ENCODE measurements at regions not wholly inside any gene's neighbourhood (a gene's known extent, or its start where the extent isn't known, plus 50 kb on each side); places are given as distances from the start of the nearest gene placed in this dataset.
A peak's percentile ranks its signal among the peaks of the same experiment; 100 is the strongest.

DNA sequence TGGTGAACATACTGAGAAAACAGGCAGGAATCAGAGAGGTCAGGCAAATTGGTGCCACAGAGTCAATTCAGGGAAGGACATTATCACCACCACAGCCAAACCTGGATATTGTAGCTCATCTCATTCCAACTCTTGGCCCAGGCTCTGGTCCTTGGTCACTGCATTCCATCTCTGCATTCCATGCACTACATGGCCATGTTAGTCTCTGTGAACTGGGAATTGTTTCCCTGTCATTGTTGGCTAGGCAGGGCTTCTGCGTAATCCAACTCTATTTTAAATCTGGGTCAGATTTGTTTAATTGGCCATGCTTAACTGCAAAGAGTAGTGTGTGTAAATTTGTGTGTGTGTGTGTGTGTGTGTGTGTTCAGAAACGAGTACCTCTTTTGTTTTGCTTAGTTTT, 837.6 kb upstream of the ADAMTS5 start:
- no peak overlapping the region for H3K9ac ChIP-seq (ENCODE audit: low read length)
- no peak overlapping the region for H2AFZ ChIP-seq (ENCODE audit: low read depth, low read length, severe bottlenecking)
- no peaks in the 10 kb centered on the region for H3K27me3 ChIP-seq (ENCODE audit: low read length)
- H3K4me2 ChIP-seq (ENCODE audit: low read depth, low read length, poor library complexity, severe bottlenecking), result no peak overlapping the region
- no peaks in the 10 kb centered on the region for H4K20me1 ChIP-seq (ENCODE audit: low read depth, low read length)
- H3K4me3 ChIP-seq (ENCODE audit: insufficient read depth, low read length, poor library complexity, severe bottlenecking), result no peak overlapping the region
- H3K36me3 ChIP-seq (ENCODE audit: low read length), result no peaks in the 10 kb centered on the region
- no peaks in the 10 kb centered on the region for H3F3A ChIP-seq (ENCODE audit: insufficient read depth)
- no peaks in the 10 kb centered on the region for H3K9me2 ChIP-seq (replicated peaks; ENCODE audit: insufficient read depth, low read length)
- no peak for TF ChIP-seq EZH2phosphoT487 (conservative IDR thresholded peaks at IDR 0.05; ENCODE audit: low read length)
- TF ChIP-seq, protein P1, sequence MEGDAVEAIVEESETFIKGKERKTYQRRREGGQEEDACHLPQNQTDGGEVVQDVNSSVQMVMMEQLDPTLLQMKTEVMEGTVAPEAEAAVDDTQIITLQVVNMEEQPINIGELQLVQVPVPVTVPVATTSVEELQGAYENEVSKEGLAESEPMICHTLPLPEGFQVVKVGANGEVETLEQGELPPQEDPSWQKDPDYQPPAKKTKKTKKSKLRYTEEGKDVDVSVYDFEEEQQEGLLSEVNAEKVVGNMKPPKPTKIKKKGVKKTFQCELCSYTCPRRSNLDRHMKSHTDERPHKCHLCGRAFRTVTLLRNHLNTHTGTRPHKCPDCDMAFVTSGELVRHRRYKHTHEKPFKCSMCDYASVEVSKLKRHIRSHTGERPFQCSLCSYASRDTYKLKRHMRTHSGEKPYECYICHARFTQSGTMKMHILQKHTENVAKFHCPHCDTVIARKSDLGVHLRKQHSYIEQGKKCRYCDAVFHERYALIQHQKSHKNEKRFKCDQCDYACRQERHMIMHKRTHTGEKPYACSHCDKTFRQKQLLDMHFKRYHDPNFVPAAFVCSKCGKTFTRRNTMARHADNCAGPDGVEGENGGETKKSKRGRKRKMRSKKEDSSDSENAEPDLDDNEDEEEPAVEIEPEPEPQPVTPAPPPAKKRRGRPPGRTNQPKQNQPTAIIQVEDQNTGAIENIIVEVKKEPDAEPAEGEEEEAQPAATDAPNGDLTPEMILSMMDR (IDR thresholded peaks at IDR 0.05; ENCODE audit: insufficient read depth, low read length, poor library complexity, severe bottlenecking), result no peak
- no peak overlapping the region for H3K27ac ChIP-seq (ENCODE audit: low read depth, low read length)
- H3K9me3 ChIP-seq (ENCODE audit: insufficient read depth, low read length), result no peaks in the 10 kb centered on the region
- no peaks in the 10 kb centered on the region for H3K79me2 ChIP-seq (ENCODE audit: insufficient read depth, low read length)

DNA sequence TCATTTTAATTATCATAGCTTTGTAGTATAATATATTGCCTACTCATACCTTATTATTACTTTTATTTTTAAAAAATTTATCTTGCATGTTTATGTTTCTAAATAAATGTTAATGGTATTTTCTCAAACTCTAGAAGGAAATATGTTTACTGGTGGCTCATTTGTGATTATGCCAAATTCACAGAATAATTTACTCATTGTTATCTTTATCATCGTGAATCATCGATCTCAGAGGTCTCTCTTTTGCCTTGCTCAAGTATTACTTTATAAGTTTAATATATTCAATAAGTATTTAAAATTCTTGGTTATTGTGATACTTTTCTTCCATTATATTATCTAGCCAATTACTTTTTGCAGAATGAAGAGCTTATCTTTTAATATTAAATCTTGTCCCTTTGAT, 836.7 kb upstream of the ADAMTS5 start:
- H2AFZ ChIP-seq (ENCODE audit: low read depth, low read length, severe bottlenecking), result no peak overlapping the region
- no peaks in the 10 kb centered on the region for H3F3A ChIP-seq (ENCODE audit: insufficient read depth)
- TF ChIP-seq, protein P1 (IDR thresholded peaks at IDR 0.05; ENCODE audit: insufficient read depth, low read length, poor library complexity, severe bottlenecking), result no peak
- no peak for TF ChIP-seq EZH2phosphoT487 (conservative IDR thresholded peaks at IDR 0.05; ENCODE audit: low read length)
- no peaks in the 10 kb centered on the region for H3K9me3 ChIP-seq (ENCODE audit: insufficient read depth, low read length)
- no peak overlapping the region for H3K4me3 ChIP-seq (ENCODE audit: insufficient read depth, low read length, poor library complexity, severe bottlenecking)
- H4K20me1 ChIP-seq (ENCODE audit: low read depth, low read length), result no peaks in the 10 kb centered on the region
- H3K79me2 ChIP-seq (ENCODE audit: insufficient read depth, low read length), result no peaks in the 10 kb centered on the region
- no peaks in the 10 kb centered on the region for H3K36me3 ChIP-seq (ENCODE audit: low read length)
- H3K27me3 ChIP-seq (ENCODE audit: low read length), result no peaks in the 10 kb centered on the region
- H3K4me2 ChIP-seq (ENCODE audit: low read depth, low read length, poor library complexity, severe bottlenecking), result no peak overlapping the region
- no peak overlapping the region for H3K27ac ChIP-seq (ENCODE audit: low read depth, low read length)
- H3K9me2 ChIP-seq (replicated peaks; ENCODE audit: insufficient read depth, low read length), result no peaks in the 10 kb centered on the region
- no peak overlapping the region for H3K9ac ChIP-seq (ENCODE audit: low read length)

DNA sequence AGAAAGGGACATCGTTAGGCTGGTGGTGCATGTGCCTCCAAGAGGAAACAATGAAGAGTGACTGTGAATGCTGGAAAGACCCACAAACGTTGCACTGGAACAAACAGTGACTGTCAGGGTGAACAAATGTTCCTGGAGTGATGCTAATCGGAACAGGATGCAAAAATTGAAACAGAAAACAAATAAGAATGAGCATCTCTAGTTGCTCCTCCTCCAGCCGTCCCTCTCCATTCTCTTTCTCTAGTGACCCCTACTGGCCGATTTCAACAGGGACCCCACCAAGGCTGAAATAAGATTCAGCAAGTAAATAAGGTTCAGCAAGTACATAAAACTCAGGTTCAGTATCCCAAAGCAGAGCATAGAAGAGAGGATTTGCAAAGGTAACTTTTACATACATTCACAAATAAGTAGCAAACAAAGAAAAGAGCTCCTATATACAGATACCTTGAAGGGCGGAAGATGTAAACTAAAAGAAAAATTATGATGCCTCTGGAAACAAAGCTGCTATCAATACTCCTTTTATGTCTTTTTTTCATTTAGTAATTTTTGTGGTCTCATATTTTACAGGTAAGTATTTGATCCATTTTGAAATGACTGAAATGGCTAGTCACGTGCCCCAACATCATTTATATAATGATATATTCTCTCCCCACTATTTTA, 836.1 kb upstream of the ADAMTS5 start:
- TF ChIP-seq EZH2phosphoT487 (conservative IDR thresholded peaks at IDR 0.05; ENCODE audit: low read length), result no peak
- TF ChIP-seq, protein P1 (IDR thresholded peaks at IDR 0.05; ENCODE audit: insufficient read depth, low read length, poor library complexity, severe bottlenecking), result peak; percentile 75
- Histone ChIP-seq H2AFZ (ENCODE audit: low read depth, low read length, severe bottlenecking) (no peak overlapping the region), H3K27me3 (ENCODE audit: low read length) (no peaks in the 10 kb centered on the region), H3K27ac (ENCODE audit: low read depth, low read length) (no peak overlapping the region), H3K79me2 (ENCODE audit: insufficient read depth, low read length) (no peaks in the 10 kb centered on the region), H3K9ac (ENCODE audit: low read length) (no peak overlapping the region), H3F3A (ENCODE audit: insufficient read depth) (no peaks in the 10 kb centered on the region), H4K20me1 (ENCODE audit: low read depth, low read length) (no peaks in the 10 kb centered on the region), H3K4me3 (ENCODE audit: insufficient read depth, low read length, poor library complexity, severe bottlenecking) (no peak overlapping the region), H3K9me2 (replicated peaks; ENCODE audit: insufficient read depth, low read length) (no peaks in the 10 kb centered on the region), H3K4me2 (ENCODE audit: low read depth, low read length, poor library complexity, severe bottlenecking) (peak overlapping the region; percentile 27), H3K36me3 (ENCODE audit: low read length) (no peaks in the 10 kb centered on the region), H3K9me3 (ENCODE audit: insufficient read depth, low read length) (no peaks in the 10 kb centered on the region)
